Epithelial cell of esophagus (primary cell): ENCODE measurements at regions not wholly inside any gene's neighbourhood (a gene's known extent, or its start where the extent isn't known, plus 50 kb on each side); places are given as distances from the start of the nearest gene placed in this dataset.

Experiments used
- DNase-seq: peaks from one replicate; pipeline ENCODE4 v3.0.0; 2010; ENCODE audit warnings: low read depth
- H3K4me3 ChIP-seq: 2 replicates; pipeline ENCODE4 v1.5.1; 2011; ENCODE audit warnings: mild to moderate bottlenecking, low read length, control low read depth
- TF ChIP-seq, protein P1 (sequence below): IDR thresholded peaks from 2 replicates; pipeline ENCODE4 v1.5.1; 2011; ENCODE audit warnings: low read depth, mild to moderate bottlenecking, low read length, control low read depth, inconsistent platforms; ENCODE audit not compliant: insufficient read depth; ENCODE audit errors: missing control alignments

- DNase-seq = no peak
- TF ChIP-seq, protein P1, sequence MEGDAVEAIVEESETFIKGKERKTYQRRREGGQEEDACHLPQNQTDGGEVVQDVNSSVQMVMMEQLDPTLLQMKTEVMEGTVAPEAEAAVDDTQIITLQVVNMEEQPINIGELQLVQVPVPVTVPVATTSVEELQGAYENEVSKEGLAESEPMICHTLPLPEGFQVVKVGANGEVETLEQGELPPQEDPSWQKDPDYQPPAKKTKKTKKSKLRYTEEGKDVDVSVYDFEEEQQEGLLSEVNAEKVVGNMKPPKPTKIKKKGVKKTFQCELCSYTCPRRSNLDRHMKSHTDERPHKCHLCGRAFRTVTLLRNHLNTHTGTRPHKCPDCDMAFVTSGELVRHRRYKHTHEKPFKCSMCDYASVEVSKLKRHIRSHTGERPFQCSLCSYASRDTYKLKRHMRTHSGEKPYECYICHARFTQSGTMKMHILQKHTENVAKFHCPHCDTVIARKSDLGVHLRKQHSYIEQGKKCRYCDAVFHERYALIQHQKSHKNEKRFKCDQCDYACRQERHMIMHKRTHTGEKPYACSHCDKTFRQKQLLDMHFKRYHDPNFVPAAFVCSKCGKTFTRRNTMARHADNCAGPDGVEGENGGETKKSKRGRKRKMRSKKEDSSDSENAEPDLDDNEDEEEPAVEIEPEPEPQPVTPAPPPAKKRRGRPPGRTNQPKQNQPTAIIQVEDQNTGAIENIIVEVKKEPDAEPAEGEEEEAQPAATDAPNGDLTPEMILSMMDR = no peak
- no peak overlapping the region for H3K4me3 ChIP-seq
Measured at GRCh38 chr5:2393556-2393955, 357.9 kb downstream of the IRX2 start.

GRCh38 chr5:2391566-2391965 is 359.9 kb downstream of the IRX2 start:
- no peak overlapping the region for H3K4me3 ChIP-seq
- no peak for DNase-seq
- TF ChIP-seq, protein P1 = no peak

DNA sequence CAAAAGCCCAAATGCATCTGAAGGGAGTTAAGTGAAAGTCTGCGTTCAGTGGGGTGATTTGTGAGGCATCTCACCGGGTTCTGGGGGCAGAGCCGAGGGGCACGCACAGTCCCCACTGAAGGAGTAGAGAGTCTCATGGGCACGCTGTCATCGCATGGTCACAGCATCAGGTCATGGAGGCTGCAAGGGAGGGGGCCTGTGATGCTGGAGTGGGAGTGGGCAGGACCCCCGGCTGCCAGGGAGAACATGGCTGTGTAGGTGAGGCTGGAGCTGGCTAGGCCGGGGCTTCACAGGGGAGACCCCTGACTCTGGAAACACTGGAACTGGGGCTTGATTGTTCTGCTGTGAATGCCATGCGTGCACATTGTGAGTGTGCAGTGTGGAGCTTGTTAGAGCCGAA is 360.5 kb downstream of the IRX2 start:
- TF ChIP-seq, protein P1 = no peak
- H3K4me3 ChIP-seq = no peak overlapping the region

DNA sequence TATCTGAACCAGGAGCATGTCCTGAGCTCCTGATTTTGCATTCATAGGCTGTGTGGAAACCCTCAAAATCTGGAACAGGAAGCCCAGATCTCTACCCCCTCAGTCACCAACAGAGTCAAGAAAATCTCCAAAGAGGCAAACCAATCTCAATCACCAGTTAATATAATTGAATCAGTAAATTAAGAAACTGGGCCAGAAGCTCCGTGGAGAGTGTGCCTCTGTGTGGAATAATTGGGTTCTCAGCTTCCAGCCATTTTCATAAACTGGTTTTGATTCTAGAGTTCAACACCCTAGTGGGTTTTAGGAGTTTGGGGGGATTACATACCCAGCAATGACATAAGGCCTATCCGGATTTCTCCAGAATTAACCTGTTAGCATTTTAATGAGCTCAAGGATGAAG is 362.9 kb downstream of the IRX2 start:
- TF ChIP-seq, protein P1 = no peak
- H3K4me3 ChIP-seq = no peak overlapping the region
- DNase-seq = no peak

More for the DNA sequence above, 360.5 kb downstream of the IRX2 start:
- no peak for DNase-seq

DNA sequence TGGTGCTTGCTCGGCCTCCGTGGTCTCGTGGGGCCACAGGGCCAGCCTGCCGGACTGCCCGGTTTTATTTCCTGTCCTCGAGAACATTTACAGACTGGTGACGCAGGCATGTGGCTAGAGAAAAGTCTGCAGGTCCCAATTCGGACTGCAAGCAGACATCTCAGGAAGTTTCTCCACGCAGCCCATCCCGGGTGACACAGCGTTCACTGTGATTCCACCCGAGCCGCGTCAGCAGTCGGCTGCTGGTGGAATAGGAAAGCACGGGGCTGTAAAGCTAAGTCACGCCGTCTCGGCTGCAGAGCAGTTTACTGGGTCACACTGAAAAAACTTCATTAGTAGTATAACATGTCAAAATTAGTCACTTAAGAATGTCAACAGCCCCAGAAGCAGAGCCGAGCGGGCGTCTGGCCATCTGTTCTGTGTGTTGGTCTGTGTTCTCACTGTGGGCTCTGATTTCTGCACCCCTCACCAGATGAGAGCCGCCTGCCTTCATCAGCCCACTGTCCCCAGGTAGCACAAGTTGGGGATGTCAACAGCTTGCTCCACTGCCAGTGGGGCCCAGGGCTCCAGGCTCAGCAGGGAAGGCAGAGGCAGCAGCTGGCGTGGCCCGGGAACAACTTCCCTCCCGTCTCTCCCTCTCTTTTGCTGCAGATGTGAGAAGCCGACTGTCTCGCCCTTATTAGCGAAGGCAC is 363.7 kb downstream of the IRX2 start:
- H3K4me3 ChIP-seq = no peak overlapping the region
- DNase-seq = no peak
- TF ChIP-seq, protein P1 = no peak

- TF ChIP-seq, protein P1 = no peak
- DNase-seq = no peak
- H3K4me3 ChIP-seq = no peak overlapping the region
Measured at GRCh38 chr5:2387250-2387633, 364.2 kb downstream of the IRX2 start.

DNA sequence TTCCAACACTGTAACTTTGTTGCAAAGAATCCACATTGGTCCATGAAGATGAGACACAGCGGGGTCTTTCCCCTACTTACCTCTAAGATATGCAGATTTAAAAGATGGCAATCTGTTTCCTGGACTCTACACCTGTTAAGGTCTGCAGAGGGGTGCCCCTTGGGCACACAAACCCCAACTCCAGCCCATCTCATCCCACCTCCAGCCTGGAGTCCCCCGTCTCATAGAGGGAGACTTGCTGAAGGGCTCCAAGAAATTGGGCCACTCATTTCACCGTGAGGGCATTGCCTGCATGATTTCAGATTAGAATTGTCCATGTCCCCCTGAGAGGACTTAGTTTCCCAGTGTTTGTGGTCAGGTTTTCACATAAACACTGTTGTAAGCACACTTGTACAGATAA is 365.7 kb downstream of the IRX2 start:
- TF ChIP-seq, protein P1 = no peak
- DNase-seq = no peak
- no peak overlapping the region for H3K4me3 ChIP-seq
